GM12878 (cell line): ENCODE measurements at regions not wholly inside any gene's neighbourhood (a gene's known extent, or its start where the extent isn't known, plus 50 kb on each side); places are given as distances from the start of the nearest gene placed in this dataset.

Source experiments
- ATAC-seq: fragments of 200-7000 bp; cut with Tn5 transposase; 3 replicates; pipeline ENCODE4 v1.9.1; 2020; ENCODE audit warnings: mild to moderate bottlenecking, moderate library complexity
- BruUV-seq: library from RNA; stranded (reverse); fragments of 400-500 nt; replicated peaks from 2 replicates; lab custom pipeline; 2021; lab: Mats Ljungman, UMichigan
- CTCF ChIA-PET: fragments of 300-600 bp; sonication (Branson Sonifier 250); formaldehyde crosslinking; extraction: SDS; loops from one replicate; lab custom pipeline; 2021; ENCODE audit warnings: inconsistent platforms; lab: Yijun Ruan, JAX
- POLR2A ChIA-PET: fragments of 350-600 bp; formaldehyde crosslinking; extraction: SDS; loops from one replicate; lab custom pipeline; 2021; ENCODE audit warnings: inconsistent platforms; lab: Charles Lee
- RAD21 ChIA-PET: fragments of 300-600 bp; sonication (Branson Sonifier 250); formaldehyde crosslinking; loops from one replicate; lab custom pipeline; 2023; ENCODE audit warnings: antibody characterized with exemption; ENCODE audit not compliant: unreplicated experiment; lab: Charles Lee
- SMC1A ChIA-PET: fragments of 300-600 bp; sonication (Branson Sonifier 250); formaldehyde crosslinking; loops from one replicate; lab custom pipeline; 2023; ENCODE audit not compliant: unreplicated experiment, uncharacterized antibody; lab: Charles Lee
- DNase-seq: peaks from one replicate; pipeline ENCODE4 v3.0.0-alpha.2; 2011; ENCODE audit warnings: low read depth, low spot score
- FAIRE-seq: peaks from 3 replicates; lab custom pipeline; 2011; peaks lifted over from hg19 to GRCh38; lab: Jason Lieb, UNC
- H2AFZ ChIP-seq: 2 replicates; pipeline ENCODE4 v1.6.0; 2011; ENCODE audit warnings: low read depth, low read length, control low read depth; ENCODE audit not compliant: control insufficient read depth
- H3K27ac ChIP-seq: 2 replicates; pipeline ENCODE4 v1.5.1; 2011; ENCODE audit warnings: control low read depth; ENCODE audit not compliant: control insufficient read depth, insufficient read depth
- H3K27me3 ChIP-seq, 2 experiments: replicated peaks in 1 of 2; 2 replicates each; pipeline versions ENCODE4 v1.6.0 to v1.6.1; 2011; ENCODE audit warnings: low read length in 1 of 2; ENCODE audit not compliant: control insufficient read depth in 2 of 2, insufficient read depth in 2 of 2
- H3K36me3 ChIP-seq, 2 experiments: 2 replicates each; pipeline ENCODE4 v1.5.1; 2011; ENCODE audit warnings: low read length in 1 of 2; ENCODE audit not compliant: control insufficient read depth in 2 of 2, insufficient read depth in 2 of 2
- H3K4me1 ChIP-seq: 2 replicates; pipeline ENCODE4 v1.6.1; 2011; ENCODE audit warnings: mild to moderate bottlenecking, low read length, moderate library complexity, mixed read lengths; ENCODE audit not compliant: control insufficient read depth, insufficient read depth
- H3K4me2 ChIP-seq: 2 replicates; pipeline ENCODE4 v1.6.0; 2011; ENCODE audit warnings: control low read depth; ENCODE audit not compliant: control insufficient read depth, insufficient read depth
- H3K4me3 ChIP-seq: fragments of 200-600 bp; sonication (generic); 2 replicates; pipeline ENCODE4 v1.5.1; 2016
- H3K79me2 ChIP-seq: 2 replicates; pipeline ENCODE4 v1.6.0; 2011; ENCODE audit warnings: low read length; ENCODE audit not compliant: control insufficient read depth, insufficient read depth
- H3K9ac ChIP-seq: 2 replicates; pipeline ENCODE4 v1.8.0; 2011; ENCODE audit warnings: low read length, control low read depth, mixed read lengths; ENCODE audit not compliant: control insufficient read depth, insufficient read depth
- H3K9me3 ChIP-seq: replicated peaks from 3 replicates; pipeline ENCODE4 v1.5.1; 2011; ENCODE audit warnings: mild to moderate bottlenecking, low read length; ENCODE audit not compliant: control insufficient read depth, insufficient read depth
- H4K20me1 ChIP-seq: 2 replicates; pipeline ENCODE4 v1.6.0; 2011; ENCODE audit not compliant: control insufficient read depth, insufficient read depth
- CHD1 ChIP-seq: IDR thresholded peaks from 2 replicates; pipeline ENCODE4 v1.6.1; 2012; ENCODE audit warnings: low read depth, low read length, improper control_type of control experiment
- CREB1 ChIP-seq: IDR thresholded peaks from 2 replicates; pipeline ENCODE4 v1.6.1; 2012; ENCODE audit warnings: low read depth, mild to moderate bottlenecking, inconsistent platforms
- EP300 ChIP-seq, 2 experiments: fragments of 150-350 bp in 1 of 2; IDR thresholded peaks; 2 replicates each; pipeline ENCODE4 v1.6.1; 2011 to 2012; ENCODE audit warnings: low read depth in 2 of 2, low read length in 2 of 2, borderline replicate concordance in 1 of 2, improper control_type of control experiment in 1 of 2, inconsistent platforms in 1 of 2; ENCODE audit not compliant: control insufficient read depth in 1 of 2
- GATAD2B ChIP-seq: fragments of 450-650 bp; conservative IDR thresholded peaks from 2 replicates; pipeline ENCODE4 v1.6.1; 2017; ENCODE audit warnings: low read depth, mild to moderate bottlenecking, moderate library complexity
- HDAC2 ChIP-seq: fragments of 200-600 bp; sonication (generic); IDR thresholded peaks from 2 replicates; pipeline ENCODE4 v1.6.1; 2017
- IRF4 ChIP-seq: IDR thresholded peaks from 2 replicates; pipeline ENCODE4 v1.6.1; 2011; ENCODE audit warnings: low read depth, low read length
- NR2F1 ChIP-seq: fragments of 450-650 bp; conservative IDR thresholded peaks from 2 replicates; pipeline ENCODE4 v1.6.1; 2017; ENCODE audit warnings: mild to moderate bottlenecking
- RELA ChIP-seq: fragments of 450-650 bp; IDR thresholded peaks from 2 replicates; pipeline ENCODE4 v1.8.0; 2014; ENCODE audit warnings: borderline replicate concordance; ENCODE audit not compliant: partially characterized antibody
- SP1 ChIP-seq: IDR thresholded peaks from one replicate; pipeline ENCODE4 v1.6.1; 2011; ENCODE audit warnings: low read depth, low read length
- YBX1 ChIP-seq: fragments of 450-650 bp; IDR thresholded peaks from 2 replicates; pipeline ENCODE4 v1.6.1; 2016; ENCODE audit warnings: antibody characterized with exemption
- WGBS: methylation state at CpG from one replicate; pipeline ENCODE4 v1.1.6; 2016; ENCODE audit warnings: low lambda C conversion rate; ENCODE audit not compliant: insufficient replicate concordance, insufficient coverage; ENCODE audit errors: missing lambda C conversion rate; 5-methylcytosine and 5-hydroxymethylcytosine counted together
- in situ Hi-C: fragments of 300-500 bp; cut with MboI; formaldehyde crosslinking; loops from 9 replicates; pipeline ENCODE4 v1.14.3; 2018; ENCODE audit warnings: mixed read lengths
- intact Hi-C: fragments of 100-400 bp; cut with micrococcal nuclease; formaldehyde crosslinking; loops from one replicate; pipeline ENCODE4 v1.14.2; 2022; ENCODE audit not compliant: unreplicated experiment

- Histone ChIP-seq H3K27me3 (no peaks in the 10 kb centered on the region), H3K4me1 (no peaks in the 10 kb centered on the region), H2AFZ (no peak overlapping the region), H3K4me2 (no peak overlapping the region), H3K36me3 (no peaks in the 10 kb centered on the region), H3K4me3 (no peak overlapping the region), H3K79me2 (no peaks in the 10 kb centered on the region), H3K9ac (no peak overlapping the region), H3K9me3 (no peaks in the 10 kb centered on the region), H3K27ac (no peak overlapping the region), H4K20me1 (no peaks in the 10 kb centered on the region)
- BruUV-seq: no TSS peak
- ChIA-PET POLR2A (interaction anchor here (0.5 kb wide), 1 partner anchor 339 kb away, joined by 3 read pairs; no protein-coding TSS in a partner anchor), RAD21 (interaction anchor here (1.0 to 1.3 kb wide), 2 partner anchors 33 to 389 kb away, joined by 3 read pairs; no protein-coding TSS in a partner anchor), SMC1A (interaction anchor here (1.0 to 2.2 kb wide), 4 partner anchors 19 to 388 kb away, joined by 3 to 9 read pairs (median 3); no protein-coding TSS in a partner anchor), CTCF (interaction anchor here (0.6 kb wide), 1 partner anchor 33 kb away, joined by 4 read pairs; no protein-coding TSS in a partner anchor)
- FAIRE-seq (no peak), DNase-seq (no peak), ATAC-seq (no peak)
- 21% methylated on average over 7 of the region's 7 CpGs for WGBS
- TF ChIP-seq HDAC2 (no peak), CREB1 (no peak), CHD1 (no peak), IRF4 (no peak), SP1 (no peak), GATAD2B (no peak), NR2F1 (no peak), YBX1 (no peak), RELA (no peak), EP300 (IDR thresholded peaks at IDR 0.05; ENCODE audit: borderline replicate concordance in 1 of 2, control insufficient read depth in 1 of 2, low read depth in 2 of 2, low read length in 2 of 2) (no peak)
- in situ Hi-C loops (no loop called here), intact Hi-C loops (no loop called here)
Measured at GRCh38 chr5:56449071-56449640, 216.0 kb upstream of the ANKRD55 start.
